Endodermal cell (in vitro differentiated cells): ENCODE measurements at regions not wholly inside any gene's neighbourhood (a gene's known extent, or its start where the extent isn't known, plus 50 kb on each side); places are given as distances from the start of the nearest gene placed in this dataset.
A peak's percentile ranks its signal among the peaks of the same experiment; 100 is the strongest.

Experiments
- DNase-seq: peaks from one replicate; pipeline ENCODE4 v3.0.0-alpha.2; 2017
- H3K27ac ChIP-seq: 2 replicates; pipeline ENCODE4 v1.5.1; 2013; ENCODE audit warnings: mild to moderate bottlenecking, low read depth, low read length, moderate library complexity
- H3K27me3 ChIP-seq: 2 replicates; pipeline ENCODE4 v1.6.1; 2013; ENCODE audit warnings: mild to moderate bottlenecking, low read length, moderate library complexity; ENCODE audit not compliant: insufficient read depth, control insufficient read depth, poor library complexity, severe bottlenecking
- H3K36me3 ChIP-seq: 2 replicates; pipeline ENCODE4 v1.7.0; 2013; ENCODE audit warnings: mild to moderate bottlenecking, low read length, moderate library complexity; ENCODE audit not compliant: control insufficient read depth, insufficient read depth
- H3K4me1 ChIP-seq: one replicate; pipeline ENCODE4 v1.7.0; 2013; ENCODE audit warnings: low read length; ENCODE audit not compliant: control insufficient read depth, insufficient read depth
- H3K4me3 ChIP-seq: 2 replicates; pipeline ENCODE4 v1.5.1; 2013; ENCODE audit warnings: mild to moderate bottlenecking, low read length, moderate library complexity
- H3K9ac ChIP-seq: 2 replicates; pipeline ENCODE4 v1.6.1; 2013; ENCODE audit warnings: mild to moderate bottlenecking, low read length, moderate library complexity; ENCODE audit not compliant: poor library complexity, severe bottlenecking; ENCODE audit errors: extremely low read depth
- H3K9me3 ChIP-seq: 2 replicates; pipeline ENCODE4 v1.6.1; 2013; ENCODE audit warnings: mild to moderate bottlenecking, low read length, moderate library complexity; ENCODE audit not compliant: control insufficient read depth
- H3K27ac Mint-ChIP-seq: 2 replicates; pipeline ENCODE4 v1.8.0; 2020; ENCODE audit warnings: mixed read lengths
- H3K27me3 Mint-ChIP-seq: 2 replicates; pipeline ENCODE4 v1.8.0; 2021; ENCODE audit warnings: mild to moderate bottlenecking, mixed read lengths; ENCODE audit not compliant: insufficient read depth
- H3K36me3 Mint-ChIP-seq: 2 replicates; pipeline ENCODE4 v1.8.0; 2020; ENCODE audit warnings: low read depth, mixed read lengths
- H3K4me1 Mint-ChIP-seq: 2 replicates; pipeline ENCODE4 v1.8.0; 2020; ENCODE audit warnings: mixed read lengths
- H3K4me3 Mint-ChIP-seq: 2 replicates; pipeline ENCODE4 v1.8.0; 2020; ENCODE audit warnings: mild to moderate bottlenecking, moderate library complexity, mixed read lengths
- H3K9me3 Mint-ChIP-seq: 2 replicates; pipeline ENCODE4 v1.8.0; 2020; ENCODE audit warnings: mild to moderate bottlenecking, mixed read lengths
- CTCF ChIP-seq: fragments of 200-600 bp; sonication (generic); conservative IDR thresholded peaks from 2 replicates; pipeline ENCODE4 v1.5.0; 2021; ENCODE audit warnings: antibody characterized with exemption, mild to moderate bottlenecking
- WGBS, 2 experiments: methylation state at CpG; one replicate each; pipeline versions ENCODE4 v1.1.5 to v1.1.7; 2013; ENCODE audit warnings: missing lambda C conversion rate in 2 of 2, mixed read lengths in 1 of 2; ENCODE audit not compliant: insufficient coverage in 1 of 2, insufficient read length in 1 of 2; 5-methylcytosine and 5-hydroxymethylcytosine counted together

DNA sequence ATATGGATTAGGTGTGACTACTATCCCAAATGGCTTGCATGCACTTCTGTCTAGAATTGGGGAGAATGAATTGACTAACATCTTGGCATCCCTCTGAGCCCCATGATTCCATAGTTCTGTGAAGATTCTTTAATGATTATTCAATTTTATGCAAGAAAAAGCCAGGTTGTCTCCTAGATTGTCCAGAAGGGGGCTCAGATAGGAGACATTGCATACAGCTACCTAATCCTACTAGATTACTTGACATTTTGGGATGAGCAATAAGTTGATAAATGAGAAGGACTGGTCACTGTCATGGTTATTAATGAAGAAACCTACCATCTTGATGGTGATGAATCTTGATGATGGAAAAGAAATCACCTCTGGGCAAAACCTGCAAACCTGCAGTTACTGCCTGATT, 117.0 kb downstream of the CARTPT start:
- no peak overlapping the region for H3K27ac Mint-ChIP-seq
- no peaks in the 10 kb centered on the region for H3K36me3 Mint-ChIP-seq
- no peaks in the 10 kb centered on the region for H3K27me3 Mint-ChIP-seq
- TF ChIP-seq CTCF, result peak; percentile 63
- Histone ChIP-seq H3K9me3 (peaks cover 3% of the 10 kb centered on the region), H3K27me3 (no peaks in the 10 kb centered on the region), H3K36me3 (no peaks in the 10 kb centered on the region), H3K4me3 (no peak overlapping the region), H3K4me1 (no peaks in the 10 kb centered on the region), H3K27ac (no peak overlapping the region), H3K9ac (no peak overlapping the region)
- no peak overlapping the region for H3K4me3 Mint-ChIP-seq
- peaks cover 7% of the 10 kb centered on the region for H3K4me1 Mint-ChIP-seq
- H3K9me3 Mint-ChIP-seq, result peaks cover 5% of the 10 kb centered on the region
- DNase-seq, result no peak

GRCh38 chr5:71836559-71837112, 117.6 kb downstream of the CARTPT start:
- H3K4me1 ChIP-seq, result no peaks in the 10 kb centered on the region
- H3K27me3 Mint-ChIP-seq, result no peaks in the 10 kb centered on the region
- no peak for DNase-seq
- H3K4me3 Mint-ChIP-seq, result no peak overlapping the region
- no peaks in the 10 kb centered on the region for H3K36me3 Mint-ChIP-seq
- no peak overlapping the region for H3K4me3 ChIP-seq
- peaks cover 8% of the 10 kb centered on the region for H3K9me3 ChIP-seq
- 86 to 92% methylated on average over 4 to 5 of the region's 5 CpGs for WGBS, 2 experiments
- H3K9ac ChIP-seq, result no peak overlapping the region
- peaks cover 7% of the 10 kb centered on the region for H3K4me1 Mint-ChIP-seq
- peaks cover 7% of the 10 kb centered on the region for H3K9me3 Mint-ChIP-seq
- TF ChIP-seq CTCF, result no peak
- no peaks in the 10 kb centered on the region for H3K27me3 ChIP-seq
- H3K36me3 ChIP-seq, result no peaks in the 10 kb centered on the region
- H3K27ac Mint-ChIP-seq, result no peak overlapping the region
- H3K27ac ChIP-seq, result peak overlapping the region; percentile 12

DNA sequence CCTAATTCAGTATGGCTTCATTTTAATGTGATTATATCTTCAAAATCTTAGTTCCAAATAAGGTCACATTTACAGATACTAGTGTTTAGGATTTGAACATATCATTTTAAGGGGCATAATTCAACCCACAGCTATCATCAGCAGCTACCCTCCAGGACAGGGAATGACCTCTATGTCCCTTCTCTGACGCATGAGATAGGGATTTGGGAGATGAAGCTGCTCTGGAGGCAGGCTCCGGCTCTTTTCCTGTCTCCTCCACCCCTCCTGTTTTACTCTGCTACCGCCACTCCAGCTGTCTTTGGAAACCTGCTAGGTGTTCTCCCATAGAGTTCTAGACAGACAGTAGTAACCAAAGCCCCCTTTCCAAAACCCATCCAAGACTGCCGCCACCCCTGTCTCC, 119.2 kb downstream of the CARTPT start:
- H3K36me3 ChIP-seq, result no peaks in the 10 kb centered on the region
- H3K27me3 ChIP-seq, result no peaks in the 10 kb centered on the region
- H3K4me3 ChIP-seq, result no peak overlapping the region
- H3K9me3 Mint-ChIP-seq, result peaks cover 7% of the 10 kb centered on the region
- DNase-seq, result no peak
- H3K4me1 Mint-ChIP-seq, result peaks cover 7% of the 10 kb centered on the region
- H3K36me3 Mint-ChIP-seq, result no peaks in the 10 kb centered on the region
- H3K4me1 ChIP-seq, result no peaks in the 10 kb centered on the region
- H3K9me3 ChIP-seq, result peaks cover 9% of the 10 kb centered on the region
- H3K27ac Mint-ChIP-seq, result no peak overlapping the region
- TF ChIP-seq CTCF, result no peak
- H3K9ac ChIP-seq, result no peak overlapping the region
- WGBS, 2 experiments, result 93 to 97% methylated on average over 4 of the region's 4 CpGs
- no peak overlapping the region for H3K27ac ChIP-seq
- H3K4me3 Mint-ChIP-seq, result no peak overlapping the region
- no peaks in the 10 kb centered on the region for H3K27me3 Mint-ChIP-seq
